UCSD-AML1 (cell line): ENCODE measurements at regions not wholly inside any gene's neighbourhood (a gene's known extent, or its start where the extent isn't known, plus 50 kb on each side); places are given as distances from the start of the nearest gene placed in this dataset.
"Not testable (repeated sequence)": the region's sequence is repeated elsewhere in the genome, so short reads cannot be mapped to it uniquely, and the experiment has no call there.

Experiments used
- DNase-seq: peaks from one replicate; lab custom pipeline; 2025; ENCODE audit not compliant: unreplicated experiment; lab: John Stamatoyannopoulos, UW

GRCh38 chr22:48923996-48924395 is 903.7 kb downstream of the BRD1 start:
- DNase-seq, result no peak

GRCh38 chr22:48923165-48923865 is 904.4 kb downstream of the BRD1 start:
- DNase-seq, result no peak

GRCh38 chr22:48921411-48921903 is 906.2 kb downstream of the BRD1 start:
- no peak for DNase-seq

GRCh38 chr22:48920776-48921241 is 906.9 kb downstream of the BRD1 start:
- DNase-seq, result no peak

- no peak for DNase-seq
These were observed 907.7 kb downstream of the BRD1 start for GRCh38 chr22:48919851-48920589.

GRCh38 chr22:48919187-48919590 is 908.5 kb downstream of the BRD1 start:
- DNase-seq, result no peak

- DNase-seq, result no peak
These were observed 909.0 kb downstream of the BRD1 start for GRCh38 chr22:48918585-48919186.

- DNase-seq, result not testable (repeated sequence)
These were observed 915.2 kb downstream of the BRD1 start for GRCh38 chr22:48912356-48913066.

GRCh38 chr22:48911647-48912046 is 916.0 kb downstream of the BRD1 start:
- not testable (repeated sequence) for DNase-seq

- DNase-seq, result not testable (repeated sequence)
These were observed 916.6 kb downstream of the BRD1 start for GRCh38 chr22:48911067-48911466.

- no peak for DNase-seq
These were observed 919.1 kb downstream of the BRD1 start for GRCh38 chr22:48908547-48908946.

GRCh38 chr22:48907591-48907990 is 920.1 kb downstream of the BRD1 start:
- DNase-seq, result no peak

GRCh38 chr22:48906216-48906835 is 921.3 kb downstream of the BRD1 start:
- DNase-seq, result no peak

- no peak for DNase-seq
These were observed 922.3 kb downstream of the BRD1 start for GRCh38 chr22:48905206-48905975.

GRCh38 chr22:48902983-48903650 is 924.6 kb downstream of the BRD1 start:
- DNase-seq, result no peak

- DNase-seq, result no peak
These were observed 925.4 kb downstream of the BRD1 start for GRCh38 chr22:48902001-48902869.

GRCh38 chr22:48901324-48901723 is 926.3 kb downstream of the BRD1 start:
- DNase-seq, result no peak

- DNase-seq, result no peak
These were observed 927.0 kb downstream of the BRD1 start for GRCh38 chr22:48900626-48901025.

GRCh38 chr22:48900327-48900597 is 927.4 kb downstream of the BRD1 start:
- DNase-seq, result no peak
